H9 (cell line): ENCODE measurements at regions not wholly inside any gene's neighbourhood (a gene's known extent, or its start where the extent isn't known, plus 50 kb on each side); places are given as distances from the start of the nearest gene placed in this dataset.

Source experiments
- DNase-seq: peaks from one replicate; pipeline ENCODE4 v3.0.0-alpha.2; 2017
- H2AFZ ChIP-seq: one replicate; pipeline ENCODE4 v1.6.1; 2013; ENCODE audit warnings: mild to moderate bottlenecking, low read length, control low read depth, moderate library complexity
- H2AK5ac ChIP-seq: 2 replicates; pipeline ENCODE4 v1.6.1; 2013; ENCODE audit warnings: low read length, control low read depth, mixed read lengths; ENCODE audit not compliant: insufficient read length
- H2BK120ac ChIP-seq: one replicate; pipeline ENCODE4 v1.6.1; 2013; ENCODE audit warnings: low read depth, mild to moderate bottlenecking, low read length, control low read depth, inconsistent platforms; ENCODE audit not compliant: poor library complexity, severe bottlenecking
- H2BK12ac ChIP-seq: 2 replicates; pipeline ENCODE4 v1.6.1; 2013; ENCODE audit warnings: low read length, control low read depth, mixed read lengths, low read depth; ENCODE audit not compliant: insufficient read length
- H2BK15ac ChIP-seq: 2 replicates; pipeline ENCODE4 v1.6.1; 2013; ENCODE audit warnings: low read depth, low read length, control low read depth
- H2BK20ac ChIP-seq: one replicate; pipeline ENCODE4 v1.6.1; 2013; ENCODE audit warnings: low read depth, mild to moderate bottlenecking, low read length, control low read depth, inconsistent platforms; ENCODE audit not compliant: poor library complexity, severe bottlenecking
- H2BK5ac ChIP-seq: 2 replicates; pipeline ENCODE4 v1.6.1; 2013; ENCODE audit warnings: low read length, control low read depth, mixed read lengths; ENCODE audit not compliant: insufficient read length
- H3K14ac ChIP-seq: 2 replicates; pipeline ENCODE4 v1.6.1; 2013; ENCODE audit warnings: low read length, control low read depth; ENCODE audit not compliant: insufficient read depth
- H3K18ac ChIP-seq: 2 replicates; pipeline ENCODE4 v1.6.1; 2013; ENCODE audit warnings: low read depth, mild to moderate bottlenecking, mixed read lengths, low read length, control low read depth; ENCODE audit not compliant: insufficient read length
- H3K23ac ChIP-seq: 2 replicates; pipeline ENCODE4 v1.6.1; 2013; ENCODE audit warnings: low read length, control low read depth, mixed read lengths, low read depth; ENCODE audit not compliant: insufficient read length
- H3K23me2 ChIP-seq: 2 replicates; pipeline ENCODE4 v1.6.1; 2013; ENCODE audit warnings: low read depth, mild to moderate bottlenecking, mixed read lengths, low read length, control low read depth; ENCODE audit not compliant: insufficient read length, poor library complexity, severe bottlenecking
- H3K27ac ChIP-seq: 2 replicates; pipeline ENCODE4 v1.5.1; 2013; ENCODE audit warnings: low read length, control low read depth, mixed read lengths, low read depth; ENCODE audit not compliant: insufficient read length
- H3K27me3 ChIP-seq: 2 replicates; pipeline ENCODE4 v1.6.1; 2013; ENCODE audit warnings: low read length, control low read depth, inconsistent platforms; ENCODE audit not compliant: insufficient read depth
- H3K4ac ChIP-seq: 2 replicates; pipeline ENCODE4 v1.6.1; 2013; ENCODE audit warnings: low read depth, mild to moderate bottlenecking, control low read depth, inconsistent platforms, low read length, moderate library complexity
- H3K4me1 ChIP-seq: 2 replicates; pipeline ENCODE4 v1.6.1; 2013; ENCODE audit warnings: low read length, control low read depth, inconsistent platforms; ENCODE audit not compliant: insufficient read depth
- H3K4me2 ChIP-seq: 2 replicates; pipeline ENCODE4 v1.6.1; 2013; ENCODE audit warnings: low read length, control low read depth, mixed read lengths; ENCODE audit not compliant: insufficient read length, insufficient read depth
- H3K56ac ChIP-seq: 2 replicates; pipeline ENCODE4 v1.6.1; 2013; ENCODE audit warnings: low read depth, mild to moderate bottlenecking, mixed read lengths, low read length, control low read depth; ENCODE audit not compliant: insufficient read length
- H3K79me1 ChIP-seq: 2 replicates; pipeline ENCODE4 v1.6.1; 2013; ENCODE audit warnings: low read depth, mild to moderate bottlenecking, moderate library complexity, low read length, control low read depth, inconsistent platforms; ENCODE audit not compliant: insufficient read depth, poor library complexity, severe bottlenecking
- H3K79me2 ChIP-seq: 2 replicates; pipeline ENCODE4 v1.6.1; 2013; ENCODE audit warnings: low read length, control low read depth, inconsistent platforms; ENCODE audit not compliant: insufficient read depth
- H3K9ac ChIP-seq: 2 replicates; pipeline ENCODE4 v1.6.1; 2013; ENCODE audit warnings: low read length, control low read depth, mixed read lengths; ENCODE audit not compliant: insufficient read length; ENCODE audit errors: extremely low read depth
- H3K9me3 ChIP-seq: one replicate; pipeline ENCODE4 v1.6.1; 2013; ENCODE audit warnings: low read depth, low read length, inconsistent platforms; ENCODE audit not compliant: control insufficient read depth
- H3T11ph ChIP-seq: one replicate; pipeline ENCODE4 v1.6.1; 2013; ENCODE audit warnings: mild to moderate bottlenecking, low read length, control low read depth, inconsistent platforms
- H4K20me1 ChIP-seq: one replicate; pipeline ENCODE4 v1.6.1; 2013; ENCODE audit not compliant: control insufficient read depth, insufficient read length, insufficient read depth
- H4K5ac ChIP-seq: 2 replicates; pipeline ENCODE4 v1.6.1; 2013; ENCODE audit warnings: low read depth, mild to moderate bottlenecking, mixed read lengths, low read length, control low read depth; ENCODE audit not compliant: insufficient read length
- H4K8ac ChIP-seq: replicated peaks from 2 replicates; pipeline ENCODE4 v1.6.1; 2013; ENCODE audit warnings: low read length, control low read depth, mixed read lengths, low read depth; ENCODE audit not compliant: insufficient read length
- H4K91ac ChIP-seq: 2 replicates; pipeline ENCODE4 v1.6.1; 2013; ENCODE audit warnings: low read depth, mild to moderate bottlenecking, moderate library complexity, mixed read lengths, low read length, control low read depth; ENCODE audit not compliant: insufficient read length
- H3K27ac Mint-ChIP-seq, 3 experiments: 2 replicates in 2 of 3; 3 replicates in 1 of 3; pipeline ENCODE4 v1.8.0; 2020 to 2021; ENCODE audit warnings: mixed read lengths in 3 of 3, mild to moderate bottlenecking in 1 of 3, moderate library complexity in 1 of 3
- H3K27me3 Mint-ChIP-seq: 2 replicates; pipeline ENCODE4 v1.8.0; 2021; ENCODE audit warnings: low read depth, mild to moderate bottlenecking, moderate library complexity, mixed read lengths
- H3K36me3 Mint-ChIP-seq, 3 experiments: 2 replicates in 2 of 3; 3 replicates in 1 of 3; pipeline ENCODE4 v1.8.0; 2020 to 2021; ENCODE audit warnings: low read depth in 3 of 3, mixed read lengths in 3 of 3; ENCODE audit not compliant: insufficient read depth in 1 of 3
- H3K4me1 Mint-ChIP-seq, 2 experiments: 2 replicates each; pipeline ENCODE4 v1.8.0; 2020; ENCODE audit warnings: mixed read lengths in 2 of 2
- H3K4me3 Mint-ChIP-seq, 2 experiments: 2 replicates in 1 of 2; 3 replicates in 1 of 2; pipeline ENCODE4 v1.8.0; 2020 to 2021; ENCODE audit warnings: mild to moderate bottlenecking in 2 of 2, mixed read lengths in 2 of 2, moderate library complexity in 1 of 2
- H3K9me3 Mint-ChIP-seq, 2 experiments: 2 replicates in 1 of 2; 3 replicates in 1 of 2; pipeline ENCODE4 v1.8.0; 2020; ENCODE audit warnings: mild to moderate bottlenecking in 2 of 2, mixed read lengths in 2 of 2, moderate library complexity in 1 of 2
- WGBS: extraction: QIAGEN DNeasy Blood & Tissue Kit; methylation state at CpG from one replicate; pipeline ENCODE4 v1.1.7; 2013; ENCODE audit warnings: missing lambda C conversion rate, low lambda C conversion rate, mixed read lengths; ENCODE audit not compliant: insufficient read length; ENCODE audit errors: extremely low coverage; 5-methylcytosine and 5-hydroxymethylcytosine counted together
- TF ChIP-seq, protein P1 (sequence below): fragments of 200-600 bp; sonication (generic); conservative IDR thresholded peaks from 3 replicates; pipeline ENCODE4 v1.8.0; 2021; ENCODE audit warnings: antibody characterized with exemption, mild to moderate bottlenecking

DNA sequence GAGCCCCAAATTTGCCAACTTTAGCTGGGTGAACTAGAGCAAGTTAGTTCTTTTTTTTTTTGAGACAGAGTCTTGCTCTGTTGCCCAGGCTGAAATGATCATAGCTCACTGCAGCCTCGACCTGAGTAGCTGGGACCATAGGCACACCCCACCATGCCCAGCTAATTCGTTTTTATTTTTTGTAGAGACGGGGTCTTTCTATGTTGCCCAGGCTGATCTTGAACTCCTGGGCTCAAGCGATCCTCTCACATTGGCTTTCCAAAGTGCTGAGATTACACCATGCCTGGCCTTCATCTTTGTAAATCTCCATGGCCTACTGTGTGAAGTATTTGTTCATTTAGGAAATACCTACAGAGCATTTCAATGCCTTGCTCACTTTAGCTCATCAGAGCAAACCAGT is 105.6 kb upstream of the SLC44A3 start:
- H3K9me3 Mint-ChIP-seq, result no peaks in the 10 kb centered on the region
- H3K27me3 Mint-ChIP-seq, result no peaks in the 10 kb centered on the region
- no peak overlapping the region for H3K27ac Mint-ChIP-seq
- Histone ChIP-seq H2BK12ac (no peak overlapping the region), H4K8ac (no peak overlapping the region), H3K4me1 (0 out of 2 replicates have a peak, but pooled peaks cover 3% of the 10 kb centered on the region), H3K27ac (no peak overlapping the region), H2BK120ac (no peak overlapping the region), H3K79me2 (no peaks in the 10 kb centered on the region), H3K4ac (no peak overlapping the region), H3K14ac (no peak overlapping the region; the same call in 1 of the 2 replicates), H3K23ac (no peak overlapping the region), H3T11ph (peak overlapping the region; percentile 40), H2BK20ac (no peak overlapping the region), H4K91ac (no peak overlapping the region), H2BK5ac (no peak overlapping the region), H2AK5ac (no peak overlapping the region), H3K9ac (no peak overlapping the region), H2AFZ (no peak overlapping the region), H2BK15ac (no peak overlapping the region), H3K4me2 (no peak overlapping the region), H3K79me1 (no peaks in the 10 kb centered on the region), H3K23me2 (no peaks in the 10 kb centered on the region), H4K20me1 (no peaks in the 10 kb centered on the region), H4K5ac (no peak overlapping the region), H3K18ac (no peak overlapping the region), H3K56ac (no peak overlapping the region), H3K27me3 (no peaks in the 10 kb centered on the region), H3K9me3 (no peaks in the 10 kb centered on the region)
- no peak for DNase-seq
- WGBS, result no CpG with 5 or more reads among the region's 4 CpGs
- TF ChIP-seq, protein P1, sequence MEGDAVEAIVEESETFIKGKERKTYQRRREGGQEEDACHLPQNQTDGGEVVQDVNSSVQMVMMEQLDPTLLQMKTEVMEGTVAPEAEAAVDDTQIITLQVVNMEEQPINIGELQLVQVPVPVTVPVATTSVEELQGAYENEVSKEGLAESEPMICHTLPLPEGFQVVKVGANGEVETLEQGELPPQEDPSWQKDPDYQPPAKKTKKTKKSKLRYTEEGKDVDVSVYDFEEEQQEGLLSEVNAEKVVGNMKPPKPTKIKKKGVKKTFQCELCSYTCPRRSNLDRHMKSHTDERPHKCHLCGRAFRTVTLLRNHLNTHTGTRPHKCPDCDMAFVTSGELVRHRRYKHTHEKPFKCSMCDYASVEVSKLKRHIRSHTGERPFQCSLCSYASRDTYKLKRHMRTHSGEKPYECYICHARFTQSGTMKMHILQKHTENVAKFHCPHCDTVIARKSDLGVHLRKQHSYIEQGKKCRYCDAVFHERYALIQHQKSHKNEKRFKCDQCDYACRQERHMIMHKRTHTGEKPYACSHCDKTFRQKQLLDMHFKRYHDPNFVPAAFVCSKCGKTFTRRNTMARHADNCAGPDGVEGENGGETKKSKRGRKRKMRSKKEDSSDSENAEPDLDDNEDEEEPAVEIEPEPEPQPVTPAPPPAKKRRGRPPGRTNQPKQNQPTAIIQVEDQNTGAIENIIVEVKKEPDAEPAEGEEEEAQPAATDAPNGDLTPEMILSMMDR, result no peak
- H3K4me3 Mint-ChIP-seq, result no peak overlapping the region
- H3K4me1 Mint-ChIP-seq, result peaks cover 14 to 22% of the 10 kb centered on the region in 2 experiments
- H3K36me3 Mint-ChIP-seq, result peaks cover 0 to 2% (median 0%) of the 10 kb centered on the region in 3 experiments; a peak in 2 of 7 replicates
